OCI-LY7 (cell line): ENCODE measurements at regions not wholly inside any gene's neighbourhood (a gene's known extent, or its start where the extent isn't known, plus 50 kb on each side); places are given as distances from the start of the nearest gene placed in this dataset.

Experiments
- BruUV-seq: library from RNA; stranded (reverse); fragments of 400-500 nt; replicated peaks from 2 replicates; lab custom pipeline; 2021; lab: Mats Ljungman, UMichigan
- CTCF ChIA-PET: fragments of 300-600 bp; sonication (Branson Sonifier 250); formaldehyde crosslinking; loops from one replicate; lab custom pipeline; 2022; ENCODE audit warnings: antibody characterized with exemption; ENCODE audit not compliant: unreplicated experiment; lab: Charles Lee
- POLR2A ChIA-PET: fragments of 300-600 bp; sonication (Branson Sonifier 250); formaldehyde crosslinking; loops from one replicate; lab custom pipeline; 2022; ENCODE audit warnings: antibody characterized with exemption; lab: Charles Lee
- DNase-seq: peaks from one replicate; pipeline ENCODE4 v3.0.0-alpha.2; 2015; ENCODE audit warnings: low spot score
- H2AFZ ChIP-seq: fragments of 200-600 bp; sonication (generic), shearing (Covaris generic); 2 replicates; pipeline ENCODE4 v1.6.1; 2014; ENCODE audit warnings: mild to moderate bottlenecking, antibody characterized with exemption, low read length, moderate library complexity
- H3K27ac ChIP-seq: fragments of 200-600 bp; sonication (generic); 2 replicates; pipeline ENCODE4 v1.5.1; 2014; ENCODE audit warnings: mixed run types, low read depth, mild to moderate bottlenecking, moderate library complexity, low read length, inconsistent platforms; ENCODE audit not compliant: poor library complexity, severe bottlenecking
- H3K36me3 ChIP-seq: fragments of 200-600 bp; sonication (generic); 2 replicates; pipeline ENCODE4 v1.6.1; 2014; ENCODE audit warnings: mild to moderate bottlenecking, antibody characterized with exemption, low read length, moderate library complexity, mixed read lengths; ENCODE audit not compliant: insufficient read depth
- H3K4me1 ChIP-seq: fragments of 200-600 bp; sonication (generic); 2 replicates; pipeline ENCODE4 v1.5.1; 2014; ENCODE audit warnings: mild to moderate bottlenecking, low read length; ENCODE audit not compliant: insufficient read depth, poor library complexity, severe bottlenecking
- H3K4me2 ChIP-seq: fragments of 200-600 bp; sonication (generic); 2 replicates; pipeline ENCODE4 v1.6.1; 2014; ENCODE audit warnings: mild to moderate bottlenecking, low read length
- H3K4me3 ChIP-seq: fragments of 200-600 bp; sonication (generic); 2 replicates; pipeline ENCODE4 v1.5.1; 2014; ENCODE audit warnings: mild to moderate bottlenecking, low read depth, low read length; ENCODE audit not compliant: poor library complexity, severe bottlenecking
- H3K79me2 ChIP-seq: fragments of 200-600 bp; sonication (generic); 2 replicates; pipeline ENCODE4 v1.6.1; 2016; ENCODE audit warnings: low read depth, mild to moderate bottlenecking, low read length, moderate library complexity, mixed read lengths; ENCODE audit not compliant: insufficient read depth
- H3K9me2 ChIP-seq: fragments of 200-600 bp; sonication (generic); 2 replicates; pipeline ENCODE4 v1.6.1; 2016; ENCODE audit warnings: mild to moderate bottlenecking, low read length, mixed read lengths; ENCODE audit not compliant: insufficient read depth
- H3K9me3 ChIP-seq: fragments of 200-600 bp; sonication (generic); 2 replicates; pipeline ENCODE4 v1.6.1; 2014; ENCODE audit warnings: mild to moderate bottlenecking, mixed run types, low read length, mixed read lengths
- H4K20me1 ChIP-seq: fragments of 200-600 bp; sonication (generic); 2 replicates; pipeline ENCODE4 v1.6.1; 2014; ENCODE audit warnings: mild to moderate bottlenecking, antibody characterized with exemption, low read length, moderate library complexity, mixed read lengths; ENCODE audit not compliant: insufficient read depth
- CTCF ChIP-seq: fragments of 200-600 bp; sonication (generic); conservative IDR thresholded peaks from 2 replicates; pipeline ENCODE4 v1.5.1; 2014; ENCODE audit warnings: mild to moderate bottlenecking, antibody characterized with exemption, low read length, moderate library complexity, mixed read lengths
- EZH2phosphoT487 ChIP-seq: fragments of 200-600 bp; sonication (generic); IDR thresholded peaks from 2 replicates; pipeline ENCODE4 v1.6.1; 2018; ENCODE audit warnings: low read depth, borderline replicate concordance, mild to moderate bottlenecking, mixed run types, antibody characterized with exemption, low read length, moderate library complexity, mixed read lengths
- intact Hi-C: fragments of 100-400 bp; cut with micrococcal nuclease; formaldehyde crosslinking; loops from one replicate; pipeline ENCODE4 v1.10.0; 2022; ENCODE audit not compliant: unreplicated experiment

- ChIA-PET POLR2A (interaction anchor here (0.6 kb wide), 1 partner anchor 45 kb away, joined by 3 read pairs; no protein-coding TSS in a partner anchor), CTCF (no interaction called here)
- Histone ChIP-seq H3K4me3 (no peak overlapping the region), H3K79me2 (no peaks in the 10 kb centered on the region), H3K9me2 (no peaks in the 10 kb centered on the region), H3K27ac (no peak overlapping the region), H4K20me1 (no peaks in the 10 kb centered on the region), H3K4me2 (no peak overlapping the region), H3K9me3 (no peaks in the 10 kb centered on the region), H3K36me3 (no peaks in the 10 kb centered on the region), H2AFZ (no peak overlapping the region), H3K4me1 (no peaks in the 10 kb centered on the region)
- TF ChIP-seq CTCF (no peak), EZH2phosphoT487 (no peak)
- DNase-seq, result no peak
- intact Hi-C loops, result no loop called here
- no TSS peak for BruUV-seq
These were observed 770.8 kb downstream of the DSC3 start for GRCh38 chr18:30271716-30272115.

- no peaks in the 10 kb centered on the region for H4K20me1 ChIP-seq
- TF ChIP-seq EZH2phosphoT487 (no peak), CTCF (no peak)
- no peaks in the 10 kb centered on the region for H3K36me3 ChIP-seq
- intact Hi-C loops, result no loop called here
- BruUV-seq, result no TSS peak
- H3K4me1 ChIP-seq, result no peaks in the 10 kb centered on the region
- H3K4me3 ChIP-seq, result no peak overlapping the region
- H3K9me2 ChIP-seq, result no peaks in the 10 kb centered on the region
- H3K9me3 ChIP-seq, result no peaks in the 10 kb centered on the region
- ChIA-PET POLR2A (no interaction called here), CTCF (no interaction called here)
- H3K27ac ChIP-seq, result no peak overlapping the region
- no peak overlapping the region for H2AFZ ChIP-seq
- DNase-seq, result no peak
- H3K4me2 ChIP-seq, result no peak overlapping the region
- H3K79me2 ChIP-seq, result no peaks in the 10 kb centered on the region
These were observed 777.4 kb downstream of the DSC3 start for GRCh38 chr18:30265190-30265589.

- Histone ChIP-seq H3K36me3 (no peaks in the 10 kb centered on the region), H2AFZ (no peak overlapping the region), H4K20me1 (no peaks in the 10 kb centered on the region), H3K9me3 (no peaks in the 10 kb centered on the region), H3K4me3 (no peak overlapping the region), H3K27ac (no peak overlapping the region), H3K4me2 (no peak overlapping the region), H3K9me2 (no peaks in the 10 kb centered on the region), H3K79me2 (no peaks in the 10 kb centered on the region), H3K4me1 (no peaks in the 10 kb centered on the region)
- ChIA-PET POLR2A (no interaction called here), CTCF (no interaction called here)
- intact Hi-C loops, result no loop called here
- no TSS peak for BruUV-seq
- no peak for TF ChIP-seq CTCF
- TF ChIP-seq EZH2phosphoT487, result no peak
- DNase-seq, result no peak
These were observed 788.2 kb downstream of the DSC3 start for GRCh38 chr18:30254331-30254730.
